ENCODE measurements at regions not wholly inside any gene's neighbourhood (a gene's known extent, or its start where the extent isn't known, plus 50 kb on each side); places are given as distances from the start of the nearest gene placed in this dataset.
"Not testable (repeated sequence)": the region's sequence is repeated elsewhere in the genome, so short reads cannot be mapped to it uniquely, and the experiment has no call there.

DNA sequence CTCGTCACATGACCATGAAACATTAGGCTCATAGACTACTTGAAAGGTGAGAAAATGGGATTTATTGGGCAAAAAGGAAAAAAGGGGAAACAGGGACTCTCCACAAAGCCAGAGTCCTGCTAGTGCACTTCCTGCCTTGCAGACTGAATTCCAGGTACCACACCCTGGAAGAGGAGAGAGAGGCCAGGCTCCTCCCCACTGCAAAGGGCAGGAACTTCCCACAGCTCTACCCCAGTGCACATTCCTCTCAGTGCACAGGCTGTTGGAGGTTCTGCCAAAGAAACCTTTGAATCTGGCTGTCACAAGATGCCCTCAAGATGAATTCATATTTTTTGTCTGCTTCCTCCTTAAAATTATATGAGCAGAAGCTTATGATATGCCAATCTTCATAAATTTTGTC lies 920.4 kb upstream of the GJE1 start:
- Mint-ChIP-seq H3K9me3 (ENCODE audit: low read depth) (no peaks in the 10 kb centered on the region), H3K27ac (no peak overlapping the region), H3K36me3 (no peaks in the 10 kb centered on the region), H3K4me3 (no peak overlapping the region), H3K27me3 (peaks cover 5% of the 10 kb centered on the region), H3K4me1 (ENCODE audit: low read depth) (no peaks in the 10 kb centered on the region)

GRCh38 chr6:141211845-141212244 lies 920.9 kb upstream of the GJE1 start:
- Mint-ChIP-seq H3K9me3 (ENCODE audit: low read depth) (no peaks in the 10 kb centered on the region), H3K27ac (no peak overlapping the region), H3K27me3 (peaks cover 5% of the 10 kb centered on the region), H3K4me3 (no peak overlapping the region), H3K36me3 (no peaks in the 10 kb centered on the region), H3K4me1 (ENCODE audit: low read depth) (no peaks in the 10 kb centered on the region)

DNA sequence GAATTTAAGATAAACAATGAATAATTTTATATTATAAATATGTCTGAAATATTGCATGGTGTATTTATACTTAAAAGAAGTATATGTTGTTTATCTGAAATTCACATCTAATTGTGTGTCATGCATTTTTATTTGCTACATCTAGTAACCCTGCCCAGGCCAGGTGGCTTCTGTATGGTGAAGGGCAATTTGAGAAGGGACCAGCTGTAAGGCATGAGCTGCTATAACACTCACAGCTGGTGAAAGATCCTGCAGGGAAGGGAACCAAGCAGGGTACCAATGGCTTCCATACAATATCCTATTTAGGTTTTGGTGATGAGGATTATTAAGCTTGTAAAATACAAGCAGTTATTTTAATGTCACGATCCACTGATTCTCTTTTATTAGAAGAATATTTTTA lies 921.8 kb upstream of the GJE1 start:
- Mint-ChIP-seq H3K27me3 (peaks cover 5% of the 10 kb centered on the region), H3K9me3 (ENCODE audit: low read depth) (no peaks in the 10 kb centered on the region), H3K4me3 (no peak overlapping the region), H3K36me3 (no peaks in the 10 kb centered on the region), H3K4me1 (ENCODE audit: low read depth) (no peaks in the 10 kb centered on the region), H3K27ac (no peak overlapping the region)

GRCh38 chr6:141209890-141210289 lies 922.8 kb upstream of the GJE1 start:
- Mint-ChIP-seq H3K27ac (no peak overlapping the region), H3K9me3 (ENCODE audit: low read depth) (no peaks in the 10 kb centered on the region), H3K4me1 (ENCODE audit: low read depth) (no peaks in the 10 kb centered on the region), H3K36me3 (no peaks in the 10 kb centered on the region), H3K27me3 (peaks cover 5% of the 10 kb centered on the region), H3K4me3 (no peak overlapping the region)

DNA sequence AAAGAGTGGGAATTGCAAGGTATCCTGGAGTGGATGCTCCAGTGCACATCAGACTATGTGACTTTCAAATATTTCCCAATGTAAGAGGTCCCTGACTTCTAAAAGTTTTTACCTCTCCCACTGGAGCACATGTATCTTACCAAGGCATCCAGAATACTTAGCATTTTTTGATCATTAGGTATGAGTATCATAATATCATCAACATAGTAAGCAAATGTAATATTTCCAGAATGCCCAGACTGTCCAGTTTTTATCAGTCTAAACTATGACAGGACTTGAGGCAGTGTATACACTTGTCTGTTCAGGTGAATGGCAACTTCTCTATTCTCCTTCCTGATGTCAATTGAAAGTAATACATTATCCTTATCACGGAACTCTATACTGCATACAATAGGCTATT lies 924.6 kb upstream of the GJE1 start:
- Mint-ChIP-seq H3K27ac (no peak overlapping the region), H3K36me3 (no peaks in the 10 kb centered on the region), H3K27me3 (peaks cover 1% of the 10 kb centered on the region), H3K4me1 (ENCODE audit: low read depth) (no peaks in the 10 kb centered on the region), H3K9me3 (ENCODE audit: low read depth) (no peaks in the 10 kb centered on the region), H3K4me3 (no peak overlapping the region)

DNA sequence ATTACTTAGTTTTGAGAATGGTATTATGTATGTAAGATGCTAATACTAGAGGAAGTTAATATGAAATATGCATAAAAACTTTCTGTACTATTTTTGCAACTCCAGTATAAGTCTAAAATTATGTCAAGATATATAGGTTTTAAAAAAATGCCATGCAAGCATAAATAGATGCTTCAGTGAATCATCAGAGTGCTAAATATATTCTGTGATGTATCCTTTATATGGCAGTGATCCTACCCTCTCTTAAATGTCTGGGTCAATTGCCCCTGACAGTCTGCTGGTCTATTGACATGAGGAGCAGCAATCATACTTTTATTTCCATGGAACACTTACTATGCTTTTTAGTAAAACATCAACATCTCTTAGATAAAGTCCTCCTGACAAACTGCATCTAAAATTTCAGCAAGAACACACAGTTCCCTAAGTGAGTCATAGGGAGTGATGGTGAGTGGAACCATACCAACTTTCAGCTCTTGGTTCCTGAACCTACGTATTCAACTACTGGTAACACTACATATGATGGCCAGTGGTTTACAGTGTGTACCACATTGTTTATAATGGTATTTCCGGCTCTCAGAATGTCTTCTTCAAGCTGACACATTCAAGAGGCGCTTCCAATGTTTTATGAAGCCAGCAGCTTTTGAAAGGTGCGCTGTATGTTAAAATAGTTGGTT lies 928.7 kb upstream of the GJE1 start:
- H3K9me3 Mint-ChIP-seq (ENCODE audit: low read depth), result no peaks in the 10 kb centered on the region
- no peak overlapping the region for H3K4me3 Mint-ChIP-seq
- no peaks in the 10 kb centered on the region for H3K27me3 Mint-ChIP-seq
- H3K27ac Mint-ChIP-seq, result no peak overlapping the region
- no peaks in the 10 kb centered on the region for H3K4me1 Mint-ChIP-seq (ENCODE audit: low read depth)
- H3K36me3 Mint-ChIP-seq, result no peaks in the 10 kb centered on the region

GRCh38 chr6:141202626-141203025 lies 930.1 kb upstream of the GJE1 start:
- Mint-ChIP-seq H3K27me3 (no peaks in the 10 kb centered on the region), H3K4me1 (ENCODE audit: low read depth) (no peaks in the 10 kb centered on the region), H3K36me3 (no peaks in the 10 kb centered on the region), H3K4me3 (no peak overlapping the region), H3K27ac (no peak overlapping the region), H3K9me3 (ENCODE audit: low read depth) (no peaks in the 10 kb centered on the region)

DNA sequence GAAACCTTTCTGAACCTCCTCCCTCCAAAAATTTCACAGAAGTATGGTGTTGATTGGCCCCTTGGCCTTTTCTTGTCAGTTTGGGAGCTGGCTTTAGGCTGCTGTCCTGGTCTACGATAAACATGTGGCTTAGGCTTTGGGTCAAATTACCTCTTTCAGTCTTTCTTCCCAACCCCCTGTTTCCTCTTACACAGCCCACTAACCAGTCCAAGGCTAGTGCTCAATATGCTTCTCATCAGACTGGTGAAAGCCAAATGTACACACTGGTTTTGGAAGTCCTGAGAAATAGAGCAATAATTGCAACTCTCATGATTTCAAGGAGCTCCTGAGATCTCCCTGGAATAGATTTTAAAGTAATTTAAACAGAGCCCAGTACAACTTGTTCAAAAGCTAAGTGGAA lies 933.7 kb upstream of the GJE1 start:
- Mint-ChIP-seq H3K4me3 (no peak overlapping the region), H3K9me3 (ENCODE audit: low read depth) (peaks cover 6% of the 10 kb centered on the region), H3K27me3 (no peaks in the 10 kb centered on the region), H3K27ac (no peak overlapping the region), H3K36me3 (no peaks in the 10 kb centered on the region), H3K4me1 (ENCODE audit: low read depth) (no peaks in the 10 kb centered on the region)

- Mint-ChIP-seq H3K9me3 (ENCODE audit: low read depth) (peaks cover 10% of the 10 kb centered on the region), H3K36me3 (peaks cover 3% of the 10 kb centered on the region), H3K4me3 (no peak overlapping the region), H3K4me1 (ENCODE audit: low read depth) (no peaks in the 10 kb centered on the region), H3K27ac (no peak overlapping the region), H3K27me3 (peaks cover 2% of the 10 kb centered on the region)
These were observed 937.4 kb upstream of the GJE1 start for GRCh38 chr6:141195251-141195832.

- no peaks in the 10 kb centered on the region for H3K36me3 Mint-ChIP-seq
- no peak overlapping the region for H3K4me3 Mint-ChIP-seq
- H3K27ac Mint-ChIP-seq, result no peak overlapping the region
- no peaks in the 10 kb centered on the region for H3K4me1 Mint-ChIP-seq (ENCODE audit: low read depth)
- H3K9me3 Mint-ChIP-seq (ENCODE audit: low read depth), result peaks cover 6% of the 10 kb centered on the region
- H3K27me3 Mint-ChIP-seq, result no peaks in the 10 kb centered on the region
These were observed 949.4 kb upstream of the GJE1 start for GRCh38 chr6:141183368-141183767.

- not testable (repeated sequence) for H3K4me3 Mint-ChIP-seq; H3K36me3 Mint-ChIP-seq; H3K4me1 Mint-ChIP-seq (ENCODE audit: low read depth); H3K27ac Mint-ChIP-seq; H3K27me3 Mint-ChIP-seq; H3K9me3 Mint-ChIP-seq (ENCODE audit: low read depth)
These were observed 957.3 kb upstream of the GJE1 start for GRCh38 chr6:141175458-141175857.

- no peaks in the 10 kb centered on the region for H3K27me3 Mint-ChIP-seq
- no peaks in the 10 kb centered on the region for H3K9me3 Mint-ChIP-seq (ENCODE audit: low read depth)
- no peak overlapping the region for H3K27ac Mint-ChIP-seq
- no peaks in the 10 kb centered on the region for H3K36me3 Mint-ChIP-seq
- no peak overlapping the region for H3K4me3 Mint-ChIP-seq
- H3K4me1 Mint-ChIP-seq (ENCODE audit: low read depth), result no peaks in the 10 kb centered on the region
These were observed 957.8 kb upstream of the GJE1 start for GRCh38 chr6:141174932-141175331.

- Mint-ChIP-seq H3K4me3 (no peak overlapping the region), H3K27ac (no peak overlapping the region), H3K4me1 (ENCODE audit: low read depth) (no peaks in the 10 kb centered on the region), H3K27me3 (no peaks in the 10 kb centered on the region), H3K9me3 (ENCODE audit: low read depth) (no peaks in the 10 kb centered on the region), H3K36me3 (no peaks in the 10 kb centered on the region)
These were observed 959.2 kb upstream of the GJE1 start for GRCh38 chr6:141173529-141173928.

GRCh38 chr6:141169419-141169818 lies 963.3 kb upstream of the GJE1 start:
- Mint-ChIP-seq H3K27ac (no peak overlapping the region), H3K9me3 (ENCODE audit: low read depth) (no peaks in the 10 kb centered on the region), H3K4me3 (no peak overlapping the region), H3K27me3 (no peaks in the 10 kb centered on the region), H3K4me1 (ENCODE audit: low read depth) (no peaks in the 10 kb centered on the region), H3K36me3 (no peaks in the 10 kb centered on the region)

- H3K36me3 Mint-ChIP-seq, result no peaks in the 10 kb centered on the region
- no peaks in the 10 kb centered on the region for H3K9me3 Mint-ChIP-seq (ENCODE audit: low read depth)
- H3K27ac Mint-ChIP-seq, result no peak overlapping the region
- H3K27me3 Mint-ChIP-seq, result no peaks in the 10 kb centered on the region
- H3K4me1 Mint-ChIP-seq (ENCODE audit: low read depth), result no peaks in the 10 kb centered on the region
- no peak overlapping the region for H3K4me3 Mint-ChIP-seq
These were observed 964.8 kb upstream of the GJE1 start for GRCh38 chr6:141167945-141168344.

DNA sequence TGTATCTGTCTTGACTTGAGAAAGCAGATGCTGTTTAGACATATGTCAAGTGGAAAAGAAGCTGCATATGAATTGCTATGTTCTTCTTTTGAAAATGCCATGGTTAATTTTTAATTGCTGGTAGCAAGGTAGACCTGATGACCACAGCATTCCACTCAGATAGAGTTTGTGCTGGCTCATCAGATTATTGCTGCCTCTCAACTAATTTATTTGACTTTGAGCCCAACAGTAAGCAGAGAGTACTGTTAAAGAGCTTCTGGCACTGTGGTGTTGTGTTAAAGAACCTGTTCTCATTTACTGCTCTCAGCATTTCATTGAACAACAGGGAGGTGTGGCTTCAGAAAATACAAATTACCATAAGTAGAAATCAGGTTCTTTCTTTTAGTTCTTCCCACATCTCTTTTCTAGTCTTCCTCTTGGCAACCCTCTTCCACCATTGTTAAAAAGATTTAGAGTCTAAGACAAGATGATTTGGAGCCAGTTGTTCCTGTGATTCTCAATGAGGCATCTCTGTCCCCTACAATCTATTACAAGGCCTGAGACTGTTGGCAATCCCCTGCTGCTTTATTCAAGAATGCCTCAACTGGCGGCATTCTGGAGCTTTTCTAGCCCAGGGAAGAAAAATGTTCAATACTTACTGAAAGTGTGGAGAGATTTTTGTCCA lies 967.6 kb upstream of the GJE1 start:
- no peak overlapping the region for H3K4me3 Mint-ChIP-seq
- H3K36me3 Mint-ChIP-seq, result no peaks in the 10 kb centered on the region

More for the DNA sequence above, 967.6 kb upstream of the GJE1 start:
- Mint-ChIP-seq H3K27ac (no peak overlapping the region), H3K9me3 (ENCODE audit: low read depth) (no peaks in the 10 kb centered on the region), H3K27me3 (no peaks in the 10 kb centered on the region), H3K4me1 (ENCODE audit: low read depth) (no peaks in the 10 kb centered on the region)
